A549 (cell line): ENCODE measurements at regions not wholly inside any gene's neighbourhood (a gene's known extent, or its start where the extent isn't known, plus 50 kb on each side); places are given as distances from the start of the nearest gene placed in this dataset.
"Not testable (repeated sequence)": the region's sequence is repeated elsewhere in the genome, so short reads cannot be mapped to it uniquely, and the experiment has no call there.

Source experiments
- ATAC-seq, 2 experiments: fragments of 200-7000 bp in 1 of 2; fragments of >200 bp in 1 of 2; cut with Nextera tagmentation in 1 of 2; cut with Tn5 transposase in 1 of 2; 3 replicates each; pipeline versions ENCODE4 v1.8.0 to v1.9.1; 2018 to 2020; ENCODE audit warnings: mild to moderate bottlenecking in 1 of 2, moderate library complexity in 1 of 2
- CTCF ChIA-PET: fragments of 300-600 bp; sonication (Branson Sonifier 250); formaldehyde crosslinking; extraction: SDS; loops from one replicate; lab custom pipeline; 2021; ENCODE audit warnings: antibody characterized with exemption, inconsistent platforms; lab: Yijun Ruan, JAX
- POLR2A ChIA-PET: fragments of 350-600 bp; formaldehyde crosslinking; extraction: SDS; loops from one replicate; lab custom pipeline; 2021; ENCODE audit warnings: antibody characterized with exemption, inconsistent platforms; lab: Yijun Ruan, JAX
- DNase-seq, 2 experiments: peaks; one replicate each; pipeline versions ENCODE4 v3.0.0 to v3.0.0-alpha.2; 2011 to 2016; ENCODE audit warnings: low read depth in 1 of 2, low spot score in 1 of 2
- FAIRE-seq: peaks from 2 replicates; lab custom pipeline; 2011; peaks lifted over from hg19 to GRCh38; lab: Jason Lieb, UNC
- H3K27ac ChIP-seq, 2 experiments: fragments of >200 bp; sonication (Bioruptor Twin); formaldehyde crosslinking; 3 replicates each; pipeline ENCODE4 v1.5.1; 2016 to 2017
- H3K4me1 ChIP-seq: fragments of >200 bp; sonication (Bioruptor Twin); formaldehyde crosslinking; 3 replicates; pipeline ENCODE4 v1.6.1; 2016
- H3K4me2 ChIP-seq: fragments of >200 bp; sonication (Bioruptor Twin); formaldehyde crosslinking; 3 replicates; pipeline ENCODE4 v1.6.1; 2016
- H3K4me3 ChIP-seq: fragments of >200 bp; sonication (Bioruptor Twin); formaldehyde crosslinking; 3 replicates; pipeline ENCODE4 v1.5.1; 2016
- H3K9me3 ChIP-seq: fragments of >200 bp; sonication (Bioruptor Twin); formaldehyde crosslinking; 3 replicates; pipeline ENCODE4 v1.6.1; 2016
- ATOH8 ChIP-seq: fragments of 250-450 bp; sonication (Bioruptor Pico); IDR thresholded peaks from 2 replicates; pipeline ENCODE4 v1.5.0; 2020; ENCODE audit warnings: low read depth, mild to moderate bottlenecking, moderate library complexity
- CBX2 ChIP-seq: fragments of 200-600 bp; sonication (generic); IDR thresholded peaks from 2 replicates; pipeline ENCODE4 v1.6.1; 2016; ENCODE audit warnings: low read depth, mild to moderate bottlenecking, borderline replicate concordance
- CBX8 ChIP-seq: fragments of 200-600 bp; sonication (generic); IDR thresholded peaks from 2 replicates; pipeline ENCODE4 v1.6.1; 2016
- E2F6 ChIP-seq: IDR thresholded peaks from 2 replicates; pipeline ENCODE4 v1.6.1; 2012; ENCODE audit warnings: low read depth, borderline replicate concordance
- EP300 ChIP-seq, 2 experiments: fragments of >200 bp; sonication (Bioruptor Twin); formaldehyde crosslinking; IDR thresholded peaks; 2 replicates in 1 of 2; 3 replicates in 1 of 2; pipeline ENCODE4 v1.6.1; 2016 to 2017
- FOSL2 ChIP-seq, 2 experiments: fragments of 450-650 bp in 1 of 2; fragments of >200 bp in 1 of 2; sonication (Bioruptor Twin) in 1 of 2; formaldehyde crosslinking; IDR thresholded peaks; 2 replicates each; pipeline versions ENCODE4 v1.5.0 to v1.6.1; 2016 to 2020; ENCODE audit warnings: mild to moderate bottlenecking in 1 of 2, moderate library complexity in 1 of 2
- FOXS1 ChIP-seq: fragments of 250-450 bp; sonication (Bioruptor Pico); IDR thresholded peaks from 2 replicates; pipeline ENCODE4 v1.5.0; 2020; ENCODE audit warnings: mild to moderate bottlenecking, moderate library complexity
- HOXA7 ChIP-seq: fragments of 250-450 bp; sonication (Bioruptor Pico); IDR thresholded peaks from 2 replicates; pipeline ENCODE4 v1.5.0; 2020; ENCODE audit warnings: mild to moderate bottlenecking, moderate library complexity
- MAFK ChIP-seq: fragments of 450-650 bp; IDR thresholded peaks from 2 replicates; pipeline ENCODE4 v1.6.1; 2014; ENCODE audit not compliant: partially characterized antibody
- MAZ ChIP-seq: fragments of 150-350 bp; IDR thresholded peaks from 2 replicates; pipeline ENCODE4 v1.6.1; 2014; ENCODE audit warnings: antibody characterized with exemption, low read depth, low read length, borderline replicate concordance
- MYC ChIP-seq: IDR thresholded peaks from 2 replicates; pipeline ENCODE4 v1.6.1; 2012; ENCODE audit warnings: mild to moderate bottlenecking, inconsistent platforms, low read length, improper control_type of control experiment, borderline replicate concordance
- NR3C1 ChIP-seq: fragments of >200 bp; sonication (Bioruptor Twin); formaldehyde crosslinking; IDR thresholded peaks from 3 replicates; pipeline ENCODE4 v1.6.1; 2017
- PBX3 ChIP-seq: IDR thresholded peaks from 2 replicates; pipeline ENCODE4 v1.6.1; 2012
- RAD21 ChIP-seq, 2 experiments: fragments of >200 bp in 1 of 2; sonication (Bioruptor Twin) in 1 of 2; formaldehyde crosslinking in 1 of 2; IDR thresholded peaks in 1 of 2; conservative IDR thresholded peaks in 1 of 2; 2 replicates in 1 of 2; 3 replicates in 1 of 2; pipeline ENCODE4 v1.6.1; 2012 to 2018; ENCODE audit warnings: inconsistent platforms in 1 of 2
- RARB ChIP-seq: fragments of 250-450 bp; sonication (Bioruptor Pico); IDR thresholded peaks from 2 replicates; pipeline ENCODE4 v1.8.0; 2021; ENCODE audit warnings: mild to moderate bottlenecking, moderate library complexity
- TP53 ChIP-seq: fragments of 250-450 bp; sonication (Bioruptor Pico); IDR thresholded peaks from 2 replicates; pipeline ENCODE4 v1.5.0; 2021; ENCODE audit warnings: mild to moderate bottlenecking, moderate library complexity
- ZC3H11A ChIP-seq: fragments of 450-650 bp; IDR thresholded peaks from 2 replicates; pipeline ENCODE4 v1.6.1; 2014; ENCODE audit warnings: antibody characterized with exemption, mild to moderate bottlenecking
- ZSCAN20 ChIP-seq: fragments of 250-450 bp; sonication (Bioruptor Pico); IDR thresholded peaks from 2 replicates; pipeline ENCODE4 v1.8.0; 2022; ENCODE audit warnings: mild to moderate bottlenecking, moderate library complexity
- WGBS: methylation state at CpG from one replicate; pipeline ENCODE4 v1.1.6; 2017; ENCODE audit errors: missing lambda C conversion rate; 5-methylcytosine and 5-hydroxymethylcytosine counted together
- TF ChIP-seq, protein P1 (sequence below): fragments of 150-350 bp; IDR thresholded peaks from 2 replicates; pipeline ENCODE4 v1.6.1; 2014; ENCODE audit warnings: low read depth, mild to moderate bottlenecking, low read length
- TF ChIP-seq, protein P2 (sequence below): fragments of 450-650 bp; IDR thresholded peaks from 2 replicates; pipeline ENCODE4 v1.6.1; 2014; ENCODE audit warnings: antibody characterized with exemption

GRCh38 chrX:143319526-143319925 lies 197.7 kb downstream of the SPANXN3 start:
- H3K4me1 ChIP-seq, result no peaks in the 10 kb centered on the region
- 0% methylated on average over 6 of the region's 6 CpGs for WGBS
- TF ChIP-seq TP53 (CRISPR knock-in tag) (no peak), ATOH8 (no peak), RARB (no peak), FOSL2 (IDR thresholded peaks at IDR 0.05) (no peak), FOSL2 (CRISPR knock-in tag; IDR thresholded peaks at IDR 0.05) (no peak), MAFK (no peak), EP300 (IDR thresholded peaks at IDR 0.05) (no peak), HOXA7 (CRISPR knock-in tag) (no peak), PBX3 (no peak), NR3C1 (no peak), E2F6 (no peak), MYC (no peak), MAZ (no peak), CBX8 (no peak), ZSCAN20 (CRISPR knock-in tag) (no peak), CBX2 (no peak), ZC3H11A (no peak), RAD21 (conservative IDR thresholded peaks at IDR 0.05 in 1 of 2, IDR thresholded peaks at IDR 0.05 in 1 of 2) (no peak), FOXS1 (no peak)
- TF ChIP-seq, protein P1, sequence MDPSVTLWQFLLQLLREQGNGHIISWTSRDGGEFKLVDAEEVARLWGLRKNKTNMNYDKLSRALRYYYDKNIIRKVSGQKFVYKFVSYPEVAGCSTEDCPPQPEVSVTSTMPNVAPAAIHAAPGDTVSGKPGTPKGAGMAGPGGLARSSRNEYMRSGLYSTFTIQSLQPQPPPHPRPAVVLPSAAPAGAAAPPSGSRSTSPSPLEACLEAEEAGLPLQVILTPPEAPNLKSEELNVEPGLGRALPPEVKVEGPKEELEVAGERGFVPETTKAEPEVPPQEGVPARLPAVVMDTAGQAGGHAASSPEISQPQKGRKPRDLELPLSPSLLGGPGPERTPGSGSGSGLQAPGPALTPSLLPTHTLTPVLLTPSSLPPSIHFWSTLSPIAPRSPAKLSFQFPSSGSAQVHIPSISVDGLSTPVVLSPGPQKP, result no peak
- TF ChIP-seq, protein P2, sequence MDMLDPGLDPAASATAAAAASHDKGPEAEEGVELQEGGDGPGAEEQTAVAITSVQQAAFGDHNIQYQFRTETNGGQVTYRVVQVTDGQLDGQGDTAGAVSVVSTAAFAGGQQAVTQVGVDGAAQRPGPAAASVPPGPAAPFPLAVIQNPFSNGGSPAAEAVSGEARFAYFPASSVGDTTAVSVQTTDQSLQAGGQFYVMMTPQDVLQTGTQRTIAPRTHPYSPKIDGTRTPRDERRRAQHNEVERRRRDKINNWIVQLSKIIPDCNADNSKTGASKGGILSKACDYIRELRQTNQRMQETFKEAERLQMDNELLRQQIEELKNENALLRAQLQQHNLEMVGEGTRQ, result no peak
- DNase-seq (no peak), ATAC-seq (no peak), FAIRE-seq (no peak)
- ChIA-PET CTCF (no interaction called here), POLR2A (no interaction called here)
- no peak overlapping the region for H3K4me3 ChIP-seq
- no peak overlapping the region for H3K4me2 ChIP-seq
- no peaks in the 10 kb centered on the region for H3K9me3 ChIP-seq
- H3K27ac ChIP-seq, result no peak overlapping the region

- H3K4me1 ChIP-seq, DNase-seq, ATAC-seq, POLR2A ChIA-PET, FAIRE-seq, H3K4me2 ChIP-seq, H3K27ac ChIP-seq, H3K4me3 ChIP-seq, CTCF ChIA-PET, H3K9me3 ChIP-seq: not testable (repeated sequence)
- WGBS, result 44% methylated on average over 1 of the region's 2 CpGs
Observed at GRCh38 chrX:143318857-143319256, 198.4 kb downstream of the SPANXN3 start.
